ENCODE measurements at regions not wholly inside any gene's neighbourhood (a gene's known extent, or its start where the extent isn't known, plus 50 kb on each side); places are given as distances from the start of the nearest gene placed in this dataset.
"Not testable (repeated sequence)": the region's sequence is repeated elsewhere in the genome, so short reads cannot be mapped to it uniquely, and the experiment has no call there.

DNA sequence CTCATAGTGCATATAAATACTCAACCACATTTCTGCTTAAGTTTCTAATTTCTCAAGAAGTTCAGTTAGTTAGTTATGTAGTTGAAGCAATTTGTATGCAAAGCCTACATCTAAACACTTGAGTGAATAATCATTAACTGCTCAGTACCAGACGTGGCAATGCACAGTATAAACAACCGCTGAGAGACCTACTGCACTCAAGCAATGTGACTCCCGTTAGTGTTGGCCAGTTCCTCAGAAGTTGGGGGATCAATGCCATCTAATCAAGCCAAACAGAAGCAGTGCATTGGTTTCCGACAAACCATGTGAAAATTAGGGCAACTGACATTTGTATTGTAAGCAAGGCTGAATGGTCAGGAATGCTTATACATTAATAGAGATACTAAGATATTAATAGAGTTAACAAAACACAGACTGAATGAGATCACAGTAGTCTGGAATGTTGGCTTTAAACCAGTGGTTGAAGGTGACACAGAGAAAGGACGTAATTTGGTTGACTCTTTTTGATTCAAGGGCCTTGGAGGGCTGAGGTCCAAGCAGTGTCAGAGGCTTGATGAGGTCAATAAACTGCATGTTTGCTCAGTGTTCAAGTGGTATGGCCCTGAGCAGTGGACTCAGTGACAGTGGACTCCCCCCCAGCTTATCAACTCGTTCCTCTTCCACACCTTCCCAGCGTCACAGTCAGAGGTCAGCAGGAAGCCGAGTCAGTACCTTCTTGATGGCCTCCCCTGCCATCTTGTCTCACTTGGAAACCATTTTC is 255.5 kb downstream of the CTH start:
- intact Hi-C loops (cut with DNase I): no loop called here
- DNase-seq: no peak

DNA sequence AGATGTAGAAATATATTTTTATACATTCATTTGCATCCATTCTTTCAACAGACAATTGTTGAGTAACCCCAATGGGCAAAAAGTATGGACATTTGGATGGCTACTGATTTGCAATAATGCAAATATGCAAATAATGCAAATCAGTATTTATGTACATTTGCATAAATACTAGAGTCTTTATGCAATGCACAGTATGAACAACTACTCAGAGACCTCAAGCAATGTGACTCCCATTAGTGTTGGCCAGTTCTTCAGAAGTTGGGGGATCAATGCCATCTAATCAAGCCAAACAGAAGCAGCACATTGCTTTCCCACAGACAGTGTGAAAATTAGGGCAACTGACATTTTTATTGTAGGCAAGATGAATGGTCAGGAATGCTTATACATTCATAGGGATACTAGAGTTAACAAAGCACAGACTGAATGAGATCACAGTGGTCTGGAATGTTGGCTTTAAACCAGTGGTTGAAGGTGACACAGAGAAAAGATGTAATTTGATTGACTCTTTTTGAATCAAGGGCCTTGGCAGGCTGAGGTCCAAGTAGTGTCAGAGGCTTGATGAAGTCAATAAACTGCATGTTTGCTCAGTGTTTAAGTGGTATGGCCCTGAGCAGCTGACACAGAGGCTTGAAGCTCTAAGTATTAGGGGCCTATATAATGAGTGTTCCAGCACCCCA is 256.6 kb downstream of the CTH start:
- intact Hi-C loops (cut with DNase I): no loop called here
- no peak for DNase-seq

DNA sequence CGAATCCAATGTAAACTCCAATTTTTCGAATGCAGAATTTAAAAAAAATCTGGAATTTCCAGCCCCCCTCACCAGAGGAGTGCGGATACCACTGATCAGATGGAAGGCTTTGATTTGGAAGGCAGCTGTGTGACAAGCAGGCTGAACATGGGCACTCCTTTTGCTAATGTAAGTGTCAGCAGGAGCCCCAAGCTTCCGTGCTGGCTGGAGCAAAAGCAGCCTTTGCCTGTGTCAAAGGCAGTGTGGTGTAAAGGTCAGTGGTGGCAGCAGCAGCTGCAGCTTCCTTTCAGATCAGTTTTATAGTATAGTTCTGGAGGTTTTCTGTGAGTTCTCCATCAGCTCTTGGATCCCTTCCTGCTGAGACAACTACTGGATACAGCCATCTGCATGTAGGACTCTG is 259.9 kb downstream of the CTH start:
- DNase-seq: no peak
- intact Hi-C loops (cut with DNase I): no loop called here

DNA sequence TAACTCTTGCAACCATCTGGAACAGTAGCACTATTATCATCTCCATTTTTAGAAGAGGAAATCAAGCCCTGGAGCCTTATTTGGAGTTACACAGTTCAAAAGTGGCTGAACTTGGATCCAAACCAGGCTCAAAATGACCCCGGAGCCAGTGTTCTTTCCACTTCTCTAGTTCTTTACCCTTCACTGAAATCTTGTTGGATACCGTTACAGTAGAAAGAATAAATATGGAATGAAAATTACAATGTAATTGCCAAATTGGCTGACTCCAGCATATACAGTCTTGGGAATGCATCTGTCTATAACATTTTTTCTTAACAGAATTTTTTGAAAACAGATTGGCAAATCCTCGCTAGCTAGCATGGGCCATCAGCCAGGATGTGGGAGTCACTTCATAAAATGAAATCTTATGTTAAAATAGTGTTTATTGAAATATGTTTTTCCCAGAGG is 261.4 kb downstream of the CTH start:
- intact Hi-C loops (cut with DNase I): no loop called here
- no peak for DNase-seq

DNA sequence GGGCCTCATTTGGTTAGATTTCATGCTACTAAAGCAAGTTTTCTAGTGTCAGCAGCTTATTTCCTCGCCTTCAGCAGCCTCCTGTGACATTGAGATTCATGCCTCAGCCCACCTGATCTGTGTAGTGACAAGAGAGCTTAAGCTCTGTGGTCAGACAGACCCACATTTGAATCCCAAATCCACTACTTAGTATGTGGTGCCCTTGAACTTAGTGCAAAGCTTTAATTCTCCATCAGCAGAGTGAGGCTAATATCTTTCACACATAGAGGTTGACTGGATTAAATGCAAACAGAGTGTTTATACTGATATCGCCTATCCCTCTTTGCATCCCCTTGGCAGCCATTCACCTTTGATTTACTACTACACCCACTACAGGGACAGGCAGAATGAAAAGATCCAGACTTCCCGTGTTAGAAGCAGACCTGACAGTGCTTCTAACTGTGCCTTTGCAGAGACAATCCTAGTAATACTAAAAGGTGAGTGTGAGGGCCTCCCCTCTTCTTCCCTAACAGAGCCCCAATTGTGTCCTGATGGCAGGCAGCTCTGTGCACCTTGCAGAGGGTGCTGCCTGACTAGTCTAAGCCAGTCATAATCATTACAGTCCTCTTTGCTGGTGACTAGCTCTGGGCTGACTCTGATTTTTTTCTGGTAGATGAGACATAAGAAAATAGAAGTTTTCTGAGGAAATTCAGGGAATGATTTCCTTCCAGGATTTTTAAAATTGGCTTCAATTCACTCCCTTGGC is 264.0 kb downstream of the CTH start:
- DNase-seq: no peak
- intact Hi-C loops (cut with DNase I): no loop called here

DNA sequence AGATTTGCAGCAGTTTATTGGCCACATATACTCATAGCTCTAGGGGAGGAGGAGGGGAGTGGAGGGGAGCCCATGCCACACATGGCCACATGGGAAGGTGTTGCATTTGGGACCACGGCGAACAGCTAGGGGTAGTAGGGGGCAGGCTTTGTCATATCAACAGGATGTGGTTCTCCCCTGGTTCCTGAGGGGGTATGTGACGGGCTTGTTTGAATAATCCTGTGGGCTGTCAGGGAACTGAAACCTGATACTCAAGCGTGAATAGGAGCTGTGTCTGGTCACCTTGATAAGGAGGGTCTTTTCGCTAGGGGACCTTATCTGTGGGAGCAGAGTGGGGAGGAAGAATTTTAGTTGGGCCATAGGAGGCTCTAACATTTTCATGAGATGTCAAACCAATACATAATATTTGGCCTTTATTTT is 264.7 kb downstream of the CTH start:
- intact Hi-C loops (cut with DNase I): no loop called here
- DNase-seq: no peak

DNA sequence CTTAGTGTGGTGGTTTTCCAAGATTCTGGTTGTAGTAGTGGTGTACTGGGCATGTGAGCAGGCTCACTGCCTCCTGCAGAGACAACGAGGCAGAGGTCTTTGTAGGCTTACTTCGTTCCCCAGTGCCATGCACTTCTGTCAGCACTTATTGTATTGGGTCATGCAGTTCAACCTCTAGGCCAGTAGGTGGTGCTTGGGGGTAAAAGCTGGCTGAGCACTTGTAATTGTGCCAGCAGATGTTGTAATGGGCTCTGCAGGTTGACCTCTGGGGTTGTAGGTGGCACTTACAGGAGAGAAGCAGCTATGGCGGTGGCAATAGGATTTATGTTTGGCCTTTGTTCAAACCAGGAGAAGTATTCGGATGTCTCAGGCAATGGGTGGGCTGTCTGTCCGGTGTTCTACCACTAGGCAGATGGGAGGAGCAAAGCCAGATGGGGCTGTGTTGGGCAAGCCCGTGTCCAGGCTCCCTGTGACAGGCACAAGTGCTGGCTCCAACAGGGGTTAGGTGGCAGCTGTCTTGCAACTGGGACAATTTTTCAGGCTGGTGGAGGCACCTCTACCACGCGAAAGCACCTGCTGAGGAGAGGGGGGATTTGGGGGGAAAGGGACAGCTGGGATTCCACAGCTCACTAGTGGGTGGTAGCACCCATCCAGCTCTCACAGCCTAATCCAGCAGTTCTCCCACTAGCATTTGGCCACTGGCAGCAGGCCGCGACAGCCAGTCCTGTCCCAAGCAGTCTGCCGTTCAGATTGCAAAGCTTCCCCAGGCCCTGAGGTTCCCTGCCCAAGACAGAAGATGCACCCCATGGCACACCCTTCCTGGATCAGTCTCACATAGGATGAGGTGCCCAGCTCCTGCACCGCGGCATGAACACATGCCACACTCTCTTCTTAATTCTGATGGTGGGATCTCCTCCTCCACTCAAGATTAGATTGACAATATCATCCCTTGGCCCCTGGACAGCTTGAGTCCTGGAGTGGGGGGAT is 274.5 kb downstream of the CTH start:
- peak in 4 of 10 donors; percentile 11 to 82 (median 36) for DNase-seq
- intact Hi-C loops (cut with DNase I): loop anchor here (2.0 kb wide), 1 partner anchor 363 kb away; no protein-coding TSS in a partner anchor

DNA sequence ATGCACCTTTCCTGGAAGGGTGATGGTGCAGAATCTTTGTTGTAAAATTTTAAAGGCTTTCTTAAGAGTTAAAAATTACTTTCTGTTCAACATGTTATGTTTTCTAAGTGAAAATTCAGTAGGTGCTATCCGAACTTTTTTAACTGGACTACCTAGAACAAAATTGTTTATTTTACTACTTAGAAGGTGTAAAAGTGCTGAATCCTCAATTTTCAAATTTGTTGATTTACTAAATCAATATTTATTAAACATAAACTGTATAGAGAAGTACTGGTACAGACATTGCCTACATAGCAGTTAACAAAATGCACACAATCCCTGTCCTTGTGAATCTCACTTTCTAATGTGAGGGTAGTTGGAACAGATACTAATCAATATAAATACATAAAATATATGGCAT is 277.5 kb downstream of the CTH start:
- DNase-seq: no peak
- intact Hi-C loops (cut with DNase I): no loop called here

DNA sequence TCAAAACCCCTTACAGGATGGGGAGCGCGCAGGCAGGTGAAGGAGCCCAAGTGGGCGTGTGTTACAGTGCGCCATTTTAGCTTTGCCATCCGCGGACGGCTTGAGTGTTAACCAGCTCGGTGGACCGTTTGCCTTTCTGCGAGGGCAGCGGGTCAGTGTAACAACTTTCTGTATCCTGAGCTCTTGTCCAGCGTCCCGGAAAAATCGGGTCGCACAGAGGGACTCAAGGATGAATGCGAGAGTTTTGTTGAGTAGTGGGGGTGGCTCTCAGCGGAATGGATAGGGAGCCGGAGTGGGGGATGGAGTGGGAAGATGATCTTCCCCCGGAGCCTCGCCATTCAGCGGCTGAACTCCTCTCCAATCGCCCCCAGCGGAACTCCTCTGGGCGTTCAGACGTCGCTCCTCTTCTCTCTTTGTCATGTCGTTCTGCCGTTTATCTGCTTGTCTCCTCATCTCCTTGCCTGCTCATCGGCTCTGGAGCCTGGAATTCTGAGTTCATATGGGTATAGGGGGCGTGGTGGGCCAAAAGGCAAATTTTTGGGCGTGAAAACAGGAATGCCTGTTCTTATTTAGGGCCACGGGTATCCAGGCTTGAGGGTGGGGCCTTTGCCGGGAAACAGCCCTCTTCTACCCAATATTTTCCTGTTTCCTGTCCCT is 295.4 kb downstream of the CTH start:
- DNase-seq: peak in 2 of 10 donors; percentile 29 to 75

DNA sequence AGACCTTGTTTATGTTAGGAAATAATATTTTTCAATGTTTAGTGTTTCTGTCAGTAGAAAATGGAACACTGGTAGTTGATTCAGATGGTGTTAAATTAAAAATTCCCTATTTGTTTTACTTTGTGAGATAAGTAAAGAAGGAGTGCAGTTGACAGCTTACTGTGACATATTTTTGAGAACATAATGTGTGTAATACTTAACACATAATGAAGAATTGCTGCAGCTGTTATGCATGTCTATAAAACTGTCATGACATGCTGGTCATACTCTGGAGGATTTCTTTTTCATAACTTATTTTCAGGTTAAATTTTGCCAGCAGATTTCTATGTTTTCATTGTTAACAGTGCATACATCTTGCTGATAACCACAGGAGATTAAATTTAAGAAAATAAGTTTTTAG is 296.1 kb downstream of the CTH start:
- DNase-seq: no peak
- intact Hi-C loops (cut with DNase I): no loop called here

More for the DNA sequence above, 295.4 kb downstream of the CTH start:
- intact Hi-C loops (cut with DNase I): no loop called here

DNA sequence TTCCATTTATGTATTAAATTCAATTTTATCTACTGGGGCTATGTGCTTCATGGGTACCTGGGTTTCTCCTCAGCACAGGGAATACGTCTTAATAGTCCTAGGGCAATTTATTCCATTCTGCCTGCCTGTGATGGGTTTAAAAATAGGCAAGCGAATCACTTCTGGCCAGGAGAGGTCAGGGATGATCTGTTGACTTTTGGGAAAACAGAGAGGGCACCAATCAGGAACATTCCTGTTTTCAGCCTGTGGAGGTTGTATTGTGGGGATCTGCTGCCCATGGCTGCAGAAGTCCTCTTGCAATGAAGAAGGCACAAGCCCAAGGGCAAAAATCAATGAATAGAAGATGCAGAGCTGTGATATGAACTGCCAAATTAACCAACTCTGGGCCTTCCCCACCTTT is 303.1 kb downstream of the CTH start:
- DNase-seq: no peak
- intact Hi-C loops (cut with DNase I): no loop called here

DNA sequence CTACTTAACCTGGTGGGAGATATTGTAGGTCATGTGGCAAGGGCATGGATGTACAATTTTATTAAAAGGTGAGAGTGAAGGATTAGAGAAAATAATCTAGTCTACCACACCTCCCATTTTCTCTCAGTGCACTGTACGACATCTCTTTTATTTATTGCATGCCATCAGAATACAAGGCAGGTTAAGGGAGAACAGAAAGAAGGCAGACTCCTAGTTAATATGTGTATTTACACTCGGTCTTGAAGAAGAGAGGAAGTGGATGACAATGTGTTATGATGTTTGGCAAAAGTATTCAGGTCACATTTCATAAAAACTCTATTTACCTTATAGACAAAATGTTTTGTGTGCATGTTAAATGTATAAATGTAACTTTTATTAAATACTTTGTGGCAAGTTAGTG is 306.1 kb downstream of the CTH start:
- no peak for DNase-seq
- intact Hi-C loops (cut with DNase I): no loop called here

DNA sequence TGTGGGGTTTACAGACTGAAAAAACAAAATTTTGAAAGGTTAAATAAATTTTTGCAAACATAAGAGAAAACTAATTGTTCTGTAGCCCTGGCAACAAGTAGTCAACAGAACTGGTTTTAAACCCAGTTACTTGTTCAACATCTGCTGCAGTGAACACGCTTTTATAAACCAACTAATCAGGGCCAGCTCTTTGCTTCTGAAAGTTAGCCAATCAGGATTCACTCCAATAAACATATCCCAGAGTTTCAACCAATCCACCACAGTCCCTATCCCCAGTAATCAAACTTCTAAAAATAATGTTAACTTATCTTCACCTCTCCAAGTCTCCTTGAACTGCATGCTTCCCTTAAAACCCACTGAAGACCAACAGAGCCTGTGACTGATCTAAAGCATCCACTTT is 306.6 kb downstream of the CTH start:
- intact Hi-C loops (cut with DNase I): no loop called here
- no peak for DNase-seq

DNA sequence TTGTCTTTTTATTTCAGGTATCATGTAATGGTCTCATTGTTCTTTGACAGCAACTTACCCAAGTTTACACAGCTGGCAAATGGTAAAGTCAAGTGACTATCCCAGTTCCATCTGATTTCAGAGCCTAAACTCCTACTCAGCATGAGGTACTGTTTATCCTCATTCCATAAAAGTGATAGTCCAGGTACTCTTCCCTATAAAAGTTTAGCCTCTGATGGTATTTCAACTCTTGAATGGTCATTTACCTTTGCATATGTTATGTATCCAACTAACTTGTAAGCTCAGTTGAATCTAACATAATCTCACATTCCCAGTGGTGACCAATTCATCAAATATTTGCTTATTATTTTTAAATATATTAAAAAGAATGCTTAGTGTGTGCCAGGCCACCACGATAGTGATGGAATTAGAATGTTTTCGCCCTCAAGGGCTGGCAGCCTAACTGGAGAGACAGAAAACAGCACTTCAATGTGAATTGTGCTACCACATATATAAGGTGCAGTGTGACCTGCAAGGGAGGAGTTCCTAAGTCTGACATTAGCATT is 307.1 kb downstream of the CTH start:
- DNase-seq: no peak
- intact Hi-C loops (cut with DNase I): no loop called here

DNA sequence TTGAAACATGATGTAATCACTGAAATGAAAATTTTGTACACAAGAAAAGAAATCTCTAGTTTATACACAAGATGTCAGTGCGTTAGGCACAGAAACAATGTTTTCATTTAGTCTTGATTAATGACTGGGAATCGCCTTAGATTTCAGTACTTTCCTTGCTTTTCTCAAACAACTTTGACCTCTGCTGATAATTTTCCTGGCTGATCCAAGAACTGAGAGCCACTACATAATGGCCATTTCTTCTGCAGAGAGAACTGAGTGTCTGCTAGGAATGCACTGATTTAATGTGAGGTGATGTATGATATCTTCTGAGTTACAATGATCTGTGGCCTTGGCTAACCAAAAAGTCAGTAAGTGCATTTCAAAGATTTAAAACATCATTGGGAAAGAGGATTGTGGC is 308.1 kb downstream of the CTH start:
- intact Hi-C loops (cut with DNase I): no loop called here
- no peak for DNase-seq

DNA sequence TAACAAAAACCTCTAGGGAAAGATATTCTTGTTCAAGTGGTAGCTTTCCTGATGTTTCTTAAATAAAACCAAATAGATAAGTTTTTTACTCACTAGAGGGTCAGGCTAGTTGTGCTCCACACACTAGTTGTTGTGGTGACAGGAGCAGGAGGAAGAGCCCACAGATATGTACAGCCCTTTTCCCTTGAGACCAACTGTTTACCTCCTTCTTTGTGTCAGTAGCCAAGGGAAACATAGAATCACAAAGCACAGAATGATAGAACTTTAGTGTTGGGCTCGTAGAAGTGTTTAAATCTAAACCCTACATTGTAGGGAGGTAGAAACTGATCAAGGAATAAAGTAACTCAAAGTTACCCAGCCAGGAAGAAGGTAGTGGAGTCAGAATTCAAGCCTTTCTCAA is 309.0 kb downstream of the CTH start:
- no peak for DNase-seq
- intact Hi-C loops (cut with DNase I): no loop called here

DNA sequence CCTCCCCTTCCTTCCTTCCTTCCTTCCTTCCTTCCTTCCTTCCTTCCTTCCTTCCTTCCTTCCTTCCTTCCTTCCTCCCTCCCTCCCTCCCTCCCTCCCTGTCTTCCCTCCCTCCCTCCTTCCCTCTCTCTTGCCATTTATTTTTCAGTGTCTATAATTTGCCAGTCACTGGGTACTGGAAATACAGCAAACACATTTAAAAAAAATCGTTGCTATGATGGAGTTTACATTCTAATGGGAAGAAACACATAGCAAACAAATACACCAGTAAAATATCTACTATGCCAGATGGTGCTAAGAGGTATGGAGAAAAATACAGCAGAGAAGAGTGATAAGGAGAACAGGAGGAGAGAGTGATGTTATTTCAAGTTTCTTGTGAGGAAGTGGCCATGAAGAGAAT is 309.5 kb downstream of the CTH start:
- intact Hi-C loops (cut with DNase I): no loop called here

DNA sequence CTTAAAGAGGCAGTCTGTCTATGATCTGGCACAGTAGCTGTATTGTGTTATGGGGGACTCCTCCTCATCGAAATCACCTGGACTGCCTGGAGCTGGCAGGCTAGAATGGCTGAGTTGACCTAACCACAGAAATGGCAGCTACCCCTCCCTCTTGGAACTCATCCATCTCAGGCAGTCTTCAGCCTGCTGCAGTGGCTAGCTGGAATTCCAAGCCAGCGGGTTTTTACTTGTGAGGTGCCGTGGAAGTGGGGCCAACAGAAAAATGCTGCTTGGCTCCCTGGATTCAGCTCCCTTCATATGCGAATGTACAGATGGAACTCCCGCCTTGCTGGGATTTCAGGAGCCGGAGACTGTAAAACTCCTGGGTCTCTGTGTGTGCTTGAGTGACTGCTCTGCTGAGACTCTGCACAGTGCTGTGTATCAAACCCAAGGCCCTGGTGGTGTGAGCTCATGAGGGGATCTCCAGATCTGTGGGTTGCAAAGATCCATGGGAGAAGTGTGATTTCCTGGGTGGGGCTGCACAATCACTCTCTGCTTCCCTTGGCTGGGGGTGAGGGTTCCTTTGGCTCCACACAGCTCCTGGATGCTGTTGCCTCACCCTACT is 316.9 kb downstream of the CTH start:
- intact Hi-C loops (cut with DNase I): no loop called here

More for the DNA sequence above, 309.5 kb downstream of the CTH start:
- DNase-seq: no peak

DNA sequence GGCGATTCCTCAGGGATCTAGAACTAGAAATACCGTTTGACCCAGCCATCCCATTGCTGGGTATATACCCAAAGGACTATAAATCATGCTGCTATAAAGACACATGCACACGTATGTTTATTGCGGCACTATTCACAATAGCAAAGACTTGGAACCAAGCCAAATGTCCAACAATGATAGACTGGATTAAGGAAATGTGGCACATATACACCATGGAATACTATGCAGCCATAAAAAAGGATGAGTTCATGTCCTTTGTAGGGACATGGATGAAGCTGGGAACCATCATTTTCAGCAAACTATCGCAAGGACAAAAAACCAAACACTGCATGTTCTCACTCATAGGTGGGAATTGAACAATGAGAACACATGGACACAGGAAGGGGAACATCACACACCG is 311.1 kb downstream of the PTGER3 start:
- DNase-seq; intact Hi-C loops (cut with DNase I): not testable (repeated sequence)

More for the DNA sequence above, 316.9 kb downstream of the CTH start:
- no peak for DNase-seq
